ENCODE measurements at regions not wholly inside any gene's neighbourhood (a gene's known extent, or its start where the extent isn't known, plus 50 kb on each side); places are given as distances from the start of the nearest gene placed in this dataset.

- H3K36me3 ChIP-seq (ENCODE audit: insufficient read depth, low read length): no peaks in the 10 kb centered on the region
- no peak overlapping the region for H3K4me2 ChIP-seq (ENCODE audit: low read length)
- no peaks in the 10 kb centered on the region for H3K4me1 ChIP-seq (ENCODE audit: control insufficient read depth, insufficient read depth, low read length)
- no peaks in the 10 kb centered on the region for H3K9me3 ChIP-seq (replicated peaks; ENCODE audit: low read length)
- H3K27me3 ChIP-seq (ENCODE audit: control insufficient read depth, insufficient read depth, low read length): peaks cover 9% of the 10 kb centered on the region
- no peak overlapping the region for H3K9ac ChIP-seq (ENCODE audit: low read depth, low read length)
- H3K4me3 ChIP-seq (ENCODE audit: low read length): no peak overlapping the region
These were observed 162.1 kb upstream of the LRIG1 start for GRCh38 chr3:66662894-66663293.

DNA sequence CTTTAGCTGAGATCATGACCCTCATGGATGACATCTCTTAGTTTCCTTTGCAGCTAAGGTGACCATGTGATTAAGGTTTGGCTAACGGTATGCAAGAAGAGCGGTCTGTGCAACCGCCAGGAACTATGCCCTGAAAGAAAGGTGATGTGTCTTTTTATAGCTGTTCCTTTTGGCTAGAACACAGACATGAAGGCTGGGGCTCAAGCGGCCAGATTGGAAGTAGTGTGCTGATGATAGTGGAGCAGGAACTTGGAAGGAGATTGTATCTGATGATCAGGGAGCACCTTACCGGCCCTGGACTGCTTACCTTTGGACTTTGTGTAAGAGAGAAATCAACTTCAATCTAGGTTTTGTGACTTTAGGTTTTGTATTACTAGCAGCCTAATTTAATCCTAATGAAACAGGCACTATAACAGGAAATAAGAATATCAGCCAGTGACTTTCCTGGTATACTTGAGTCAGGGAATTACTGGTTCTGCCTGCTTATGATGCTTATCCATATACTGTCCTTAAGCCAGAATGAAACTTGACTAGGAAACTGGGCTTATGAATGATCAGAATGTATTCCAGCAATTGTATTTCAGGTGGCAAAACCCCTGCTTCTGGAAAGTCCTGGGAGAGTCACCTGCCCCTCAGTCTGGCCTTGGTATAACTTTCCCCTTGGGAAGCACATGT lies 164.3 kb upstream of the LRIG1 start:
- Histone ChIP-seq H3K4me1 (ENCODE audit: control insufficient read depth, insufficient read depth, low read length) (no peaks in the 10 kb centered on the region), H3K36me3 (ENCODE audit: insufficient read depth, low read length) (no peaks in the 10 kb centered on the region), H3K9ac (ENCODE audit: low read depth, low read length) (no peak overlapping the region), H3K4me2 (ENCODE audit: low read length) (no peak overlapping the region), H3K27me3 (ENCODE audit: control insufficient read depth, insufficient read depth, low read length) (peaks cover 9% of the 10 kb centered on the region), H3K4me3 (ENCODE audit: low read length) (no peak overlapping the region), H3K9me3 (replicated peaks; ENCODE audit: low read length) (no peaks in the 10 kb centered on the region)

DNA sequence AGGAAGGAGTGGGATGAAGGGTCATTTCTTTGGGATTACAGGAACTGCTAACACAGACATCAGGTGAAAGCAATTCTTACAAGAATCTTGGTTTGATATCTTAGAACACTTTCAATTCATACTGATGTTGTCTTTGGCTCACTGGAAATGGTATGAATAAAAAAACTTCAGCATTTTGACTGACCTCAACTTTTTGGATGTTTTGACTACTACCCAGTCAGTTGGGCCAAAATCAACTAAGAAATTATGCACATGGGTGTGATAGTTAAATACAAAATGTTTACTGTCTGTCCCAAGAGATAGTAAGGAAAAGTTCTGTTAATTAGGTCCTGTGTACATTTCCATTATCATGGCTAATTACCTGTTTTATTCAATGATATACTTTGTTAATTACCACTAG lies 165.5 kb upstream of the LRIG1 start:
- Histone ChIP-seq H3K9ac (ENCODE audit: low read depth, low read length) (no peak overlapping the region), H3K4me1 (ENCODE audit: control insufficient read depth, insufficient read depth, low read length) (no peaks in the 10 kb centered on the region)

GRCh38 chr3:66667263-66667662 lies 166.4 kb upstream of the LRIG1 start:
- Histone ChIP-seq H3K4me3 (ENCODE audit: low read length) (no peak overlapping the region), H3K9ac (ENCODE audit: low read depth, low read length) (no peak overlapping the region), H3K4me2 (ENCODE audit: low read length) (no peak overlapping the region), H3K27me3 (ENCODE audit: control insufficient read depth, insufficient read depth, low read length) (peaks cover 6% of the 10 kb centered on the region), H3K9me3 (replicated peaks; ENCODE audit: low read length) (no peaks in the 10 kb centered on the region), H3K36me3 (ENCODE audit: insufficient read depth, low read length) (no peaks in the 10 kb centered on the region), H3K4me1 (ENCODE audit: control insufficient read depth, insufficient read depth, low read length) (no peaks in the 10 kb centered on the region)

More for the DNA sequence above, 165.5 kb upstream of the LRIG1 start:
- no peak overlapping the region for H3K4me3 ChIP-seq (ENCODE audit: low read length)
- no peaks in the 10 kb centered on the region for H3K9me3 ChIP-seq (replicated peaks; ENCODE audit: low read length)
- no peaks in the 10 kb centered on the region for H3K36me3 ChIP-seq (ENCODE audit: insufficient read depth, low read length)
- H3K4me2 ChIP-seq (ENCODE audit: low read length): no peak overlapping the region
- peaks cover 6% of the 10 kb centered on the region for H3K27me3 ChIP-seq (ENCODE audit: control insufficient read depth, insufficient read depth, low read length)

DNA sequence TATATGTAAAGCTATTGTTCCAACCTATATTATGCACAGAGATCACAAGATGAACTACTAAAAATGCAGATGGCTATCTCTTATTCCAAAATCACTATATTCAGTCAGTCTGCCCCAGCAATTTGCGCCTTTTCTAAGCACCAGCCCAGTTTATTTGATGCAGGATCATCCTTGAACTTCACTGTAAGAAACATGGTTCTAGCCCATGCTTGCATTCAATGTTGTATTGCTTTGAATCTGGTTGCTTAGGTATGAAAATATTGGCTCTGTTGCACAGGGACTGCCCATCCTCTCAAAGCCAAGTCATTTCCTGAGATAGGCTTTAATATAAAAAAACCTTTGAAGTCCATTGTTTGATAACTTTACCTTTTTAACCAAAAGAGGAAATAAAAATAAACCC lies 170.5 kb upstream of the LRIG1 start:
- Histone ChIP-seq H3K27me3 (ENCODE audit: control insufficient read depth, insufficient read depth, low read length) (no peaks in the 10 kb centered on the region), H3K9ac (ENCODE audit: low read depth, low read length) (no peak overlapping the region), H3K4me3 (ENCODE audit: low read length) (no peak overlapping the region), H3K4me1 (ENCODE audit: control insufficient read depth, insufficient read depth, low read length) (no peaks in the 10 kb centered on the region), H3K9me3 (replicated peaks; ENCODE audit: low read length) (no peaks in the 10 kb centered on the region), H3K36me3 (ENCODE audit: insufficient read depth, low read length) (no peaks in the 10 kb centered on the region), H3K4me2 (ENCODE audit: low read length) (no peak overlapping the region)

DNA sequence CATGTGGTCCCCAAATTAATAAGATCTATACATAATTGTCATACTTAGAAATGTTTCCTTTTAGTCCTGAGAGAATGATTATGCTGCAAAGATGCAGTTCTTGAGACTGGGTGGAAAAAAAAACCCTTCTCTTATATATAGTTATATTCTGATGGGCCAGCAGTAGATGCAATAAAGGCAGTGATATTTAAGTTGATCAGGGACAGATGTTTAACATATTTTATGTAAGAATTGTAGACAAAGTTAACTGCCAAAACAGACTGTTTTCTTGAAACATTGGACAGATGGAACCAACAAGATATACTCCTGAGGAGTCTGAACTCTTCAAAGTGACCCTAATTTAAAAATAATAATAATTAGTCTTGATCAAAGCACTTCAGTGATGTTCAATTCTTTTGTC lies 172.0 kb upstream of the LRIG1 start:
- no peaks in the 10 kb centered on the region for H3K27me3 ChIP-seq (ENCODE audit: control insufficient read depth, insufficient read depth, low read length)
- H3K4me2 ChIP-seq (ENCODE audit: low read length): no peak overlapping the region
- no peak overlapping the region for H3K9ac ChIP-seq (ENCODE audit: low read depth, low read length)
- no peaks in the 10 kb centered on the region for H3K4me1 ChIP-seq (ENCODE audit: control insufficient read depth, insufficient read depth, low read length)
- no peaks in the 10 kb centered on the region for H3K36me3 ChIP-seq (ENCODE audit: insufficient read depth, low read length)
- no peaks in the 10 kb centered on the region for H3K9me3 ChIP-seq (replicated peaks; ENCODE audit: low read length)
- H3K4me3 ChIP-seq (ENCODE audit: low read length): no peak overlapping the region

GRCh38 chr3:66673293-66673692 lies 172.5 kb upstream of the LRIG1 start:
- H3K27me3 ChIP-seq (ENCODE audit: control insufficient read depth, insufficient read depth, low read length): no peaks in the 10 kb centered on the region
- H3K9ac ChIP-seq (ENCODE audit: low read depth, low read length): no peak overlapping the region
- no peaks in the 10 kb centered on the region for H3K9me3 ChIP-seq (replicated peaks; ENCODE audit: low read length)
- no peak overlapping the region for H3K4me3 ChIP-seq (ENCODE audit: low read length)
- no peaks in the 10 kb centered on the region for H3K4me1 ChIP-seq (ENCODE audit: control insufficient read depth, insufficient read depth, low read length)
- no peak overlapping the region for H3K4me2 ChIP-seq (ENCODE audit: low read length)
- no peaks in the 10 kb centered on the region for H3K36me3 ChIP-seq (ENCODE audit: insufficient read depth, low read length)

DNA sequence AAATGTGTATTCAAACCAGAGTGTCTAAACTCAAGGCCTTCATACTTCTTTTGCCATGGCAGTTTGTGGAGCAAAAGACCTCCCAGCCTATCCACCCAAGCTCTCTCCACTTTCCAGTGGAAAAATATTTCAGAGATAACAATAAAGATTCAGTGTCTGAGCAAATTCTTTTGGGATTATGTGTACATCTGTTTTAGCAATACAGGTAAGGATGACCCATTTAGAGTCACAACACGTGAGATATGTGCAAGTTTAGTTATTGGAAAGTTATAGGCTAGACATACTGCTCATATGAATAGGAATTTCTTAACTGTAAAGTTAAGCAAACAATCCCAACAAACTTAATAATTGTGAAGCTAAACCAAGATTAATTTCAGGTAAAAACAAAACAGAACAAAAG lies 174.5 kb upstream of the LRIG1 start:
- no peak overlapping the region for H3K4me3 ChIP-seq (ENCODE audit: low read length)
- no peaks in the 10 kb centered on the region for H3K4me1 ChIP-seq (ENCODE audit: control insufficient read depth, insufficient read depth, low read length)
- H3K27me3 ChIP-seq (ENCODE audit: control insufficient read depth, insufficient read depth, low read length): no peaks in the 10 kb centered on the region
- no peaks in the 10 kb centered on the region for H3K9me3 ChIP-seq (replicated peaks; ENCODE audit: low read length)
- H3K4me2 ChIP-seq (ENCODE audit: low read length): no peak overlapping the region
- no peaks in the 10 kb centered on the region for H3K36me3 ChIP-seq (ENCODE audit: insufficient read depth, low read length)
- H3K9ac ChIP-seq (ENCODE audit: low read depth, low read length): no peak overlapping the region

DNA sequence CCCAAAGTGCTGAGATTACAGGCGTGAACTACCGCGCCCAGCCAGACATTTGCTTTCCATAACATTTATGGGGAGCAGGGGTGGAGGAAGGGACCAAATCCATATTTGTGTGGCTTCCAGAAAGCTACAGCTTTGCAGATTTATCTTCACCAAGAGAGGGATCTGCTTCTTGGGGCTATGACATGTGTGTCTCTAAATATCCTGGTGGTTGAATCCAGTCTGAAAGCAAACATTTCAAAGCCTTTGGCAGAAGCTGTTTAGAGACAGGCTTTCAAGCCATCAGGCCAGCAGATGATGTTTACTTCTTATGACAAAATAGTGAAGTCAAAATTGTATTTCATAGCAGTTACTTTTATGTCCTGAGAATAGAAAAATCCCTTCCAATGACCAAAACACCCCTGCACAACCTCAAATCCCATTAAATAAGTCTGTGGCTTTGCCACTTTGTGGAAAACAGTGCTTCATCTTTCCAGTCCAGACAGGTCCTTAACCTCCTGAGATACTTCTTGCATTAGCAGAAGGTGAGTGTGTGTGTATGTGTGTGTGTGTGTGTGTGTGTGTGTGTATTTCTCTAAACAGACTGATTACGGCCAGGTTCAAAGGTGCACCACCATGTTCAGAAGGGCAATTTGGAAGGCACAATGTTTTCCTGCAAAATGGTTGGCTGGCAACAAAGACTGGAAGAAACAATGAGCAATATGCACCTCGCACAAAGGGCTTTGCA lies 191.4 kb upstream of the LRIG1 start:
- no peak overlapping the region for H3K4me3 ChIP-seq (ENCODE audit: low read length)
- no peaks in the 10 kb centered on the region for H3K9me3 ChIP-seq (replicated peaks; ENCODE audit: low read length)
- peaks cover 5% of the 10 kb centered on the region for H3K27me3 ChIP-seq (ENCODE audit: control insufficient read depth, insufficient read depth, low read length)
- no peak overlapping the region for H3K4me2 ChIP-seq (ENCODE audit: low read length)
- no peaks in the 10 kb centered on the region for H3K36me3 ChIP-seq (ENCODE audit: insufficient read depth, low read length)
- peaks cover 8% of the 10 kb centered on the region for H3K4me1 ChIP-seq (ENCODE audit: control insufficient read depth, insufficient read depth, low read length)
- H3K9ac ChIP-seq (ENCODE audit: low read depth, low read length): no peak overlapping the region

- peaks cover 5% of the 10 kb centered on the region for H3K27me3 ChIP-seq (ENCODE audit: control insufficient read depth, insufficient read depth, low read length)
- no peaks in the 10 kb centered on the region for H3K9me3 ChIP-seq (replicated peaks; ENCODE audit: low read length)
- H3K4me3 ChIP-seq (ENCODE audit: low read length): no peak overlapping the region
- no peak overlapping the region for H3K9ac ChIP-seq (ENCODE audit: low read depth, low read length)
- no peak overlapping the region for H3K4me2 ChIP-seq (ENCODE audit: low read length)
- no peaks in the 10 kb centered on the region for H3K36me3 ChIP-seq (ENCODE audit: insufficient read depth, low read length)
- H3K4me1 ChIP-seq (ENCODE audit: control insufficient read depth, insufficient read depth, low read length): peaks cover 8% of the 10 kb centered on the region
These were observed 191.9 kb upstream of the LRIG1 start for GRCh38 chr3:66692766-66693150.

DNA sequence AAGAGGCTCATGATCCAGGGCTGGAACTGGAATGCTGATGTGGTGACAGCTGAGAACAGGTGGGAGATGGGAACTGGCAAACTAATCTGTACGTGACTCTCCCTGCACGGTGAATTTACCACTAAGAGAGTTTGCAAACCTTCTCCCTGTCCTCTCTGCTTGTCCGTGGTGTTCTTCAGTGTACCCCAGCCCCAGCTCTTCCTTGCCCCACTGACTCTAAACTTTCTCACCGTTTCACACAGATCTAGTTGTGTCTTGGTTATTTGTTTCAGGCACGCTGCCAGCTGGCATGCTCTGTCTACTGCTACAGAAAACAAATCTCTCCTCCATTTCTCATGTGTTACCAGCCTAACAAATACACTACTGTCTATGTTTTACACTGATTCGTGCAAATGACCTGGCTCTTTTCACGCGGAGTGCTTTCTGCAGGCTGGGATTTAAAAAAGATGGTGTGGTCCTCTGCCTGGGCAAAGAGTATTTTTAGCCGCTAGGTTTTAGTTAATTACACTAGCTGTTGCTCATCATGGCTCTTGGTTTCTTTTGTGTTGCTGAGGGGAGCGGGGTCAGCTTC lies 192.7 kb upstream of the LRIG1 start:
- no peak overlapping the region for H3K9ac ChIP-seq (ENCODE audit: low read depth, low read length)
- no peaks in the 10 kb centered on the region for H3K9me3 ChIP-seq (replicated peaks; ENCODE audit: low read length)
- H3K4me2 ChIP-seq (ENCODE audit: low read length): peak overlapping the region; percentile 20
- H3K27me3 ChIP-seq (ENCODE audit: control insufficient read depth, insufficient read depth, low read length): peaks cover 5% of the 10 kb centered on the region
- no peaks in the 10 kb centered on the region for H3K36me3 ChIP-seq (ENCODE audit: insufficient read depth, low read length)
- no peak overlapping the region for H3K4me3 ChIP-seq (ENCODE audit: low read length)
- H3K4me1 ChIP-seq (ENCODE audit: control insufficient read depth, insufficient read depth, low read length): peaks cover 8% of the 10 kb centered on the region

DNA sequence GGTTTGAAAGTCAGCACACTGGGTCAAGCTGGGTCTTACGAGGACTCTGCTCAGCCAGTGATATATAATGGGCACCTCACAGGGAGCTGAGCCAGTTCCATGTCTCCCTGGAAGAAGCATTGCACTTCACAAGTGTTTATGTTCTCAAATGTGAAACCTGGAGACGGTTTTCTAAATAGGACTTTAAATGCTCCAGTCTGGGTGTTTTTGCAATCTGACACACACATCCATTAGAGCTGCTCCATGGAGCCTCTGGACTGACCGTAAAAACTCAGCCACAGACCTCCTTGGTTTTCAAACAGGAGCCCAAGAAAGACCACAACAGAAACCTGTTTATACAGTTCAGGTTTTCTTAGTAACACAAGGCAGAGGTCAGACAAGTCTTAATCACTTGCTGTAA lies 201.3 kb upstream of the LRIG1 start:
- H3K9me3 ChIP-seq (replicated peaks; ENCODE audit: low read length): no peaks in the 10 kb centered on the region
- H3K36me3 ChIP-seq (ENCODE audit: insufficient read depth, low read length): no peaks in the 10 kb centered on the region
- peaks cover 2% of the 10 kb centered on the region for H3K27me3 ChIP-seq (ENCODE audit: control insufficient read depth, insufficient read depth, low read length)
- no peak overlapping the region for H3K4me2 ChIP-seq (ENCODE audit: low read length)
- no peak overlapping the region for H3K9ac ChIP-seq (ENCODE audit: low read depth, low read length)
- no peak overlapping the region for H3K4me3 ChIP-seq (ENCODE audit: low read length)
- H3K4me1 ChIP-seq (ENCODE audit: control insufficient read depth, insufficient read depth, low read length): no peaks in the 10 kb centered on the region
